Neuronal stem cell (in vitro differentiated cells): ENCODE measurements at regions not wholly inside any gene's neighbourhood (a gene's known extent, or its start where the extent isn't known, plus 50 kb on each side); places are given as distances from the start of the nearest gene placed in this dataset.
A peak's percentile ranks its signal among the peaks of the same experiment; 100 is the strongest.

ENCODE experiments used
- DNase-seq: peaks from one replicate; pipeline ENCODE4 v3.0.0-alpha.2; 2013; ENCODE audit warnings: low spot score
- H2AFZ ChIP-seq: one replicate; pipeline ENCODE4 v1.6.1; 2013; ENCODE audit warnings: mild to moderate bottlenecking, low read length, inconsistent platforms
- H2AK5ac ChIP-seq: 2 replicates; pipeline ENCODE4 v1.6.1; 2013; ENCODE audit warnings: low read depth, mild to moderate bottlenecking, inconsistent platforms, low read length, moderate library complexity, mixed read lengths
- H2BK120ac ChIP-seq: 2 replicates; pipeline ENCODE4 v1.6.1; 2013; ENCODE audit warnings: low read depth, mild to moderate bottlenecking, inconsistent platforms, low read length, moderate library complexity, mixed read lengths
- H2BK12ac ChIP-seq: one replicate; pipeline ENCODE4 v1.6.1; 2013; ENCODE audit warnings: low read length, inconsistent platforms
- H2BK15ac ChIP-seq: 2 replicates; pipeline ENCODE4 v1.6.1; 2013; ENCODE audit warnings: mild to moderate bottlenecking, low read length, inconsistent platforms, mixed read lengths
- H2BK5ac ChIP-seq: one replicate; pipeline ENCODE4 v1.6.1; 2013; ENCODE audit warnings: inconsistent platforms, mild to moderate bottlenecking, low read length, moderate library complexity
- H3K14ac ChIP-seq: one replicate; pipeline ENCODE4 v1.6.1; 2013; ENCODE audit warnings: low read length, inconsistent platforms
- H3K18ac ChIP-seq: 2 replicates; pipeline ENCODE4 v1.6.1; 2013; ENCODE audit warnings: low read length, inconsistent platforms
- H3K23ac ChIP-seq: 2 replicates; pipeline ENCODE4 v1.6.1; 2013; ENCODE audit warnings: low read depth, mild to moderate bottlenecking, mixed read lengths, low read length, inconsistent platforms; ENCODE audit not compliant: poor library complexity
- H3K27ac ChIP-seq: replicated peaks from 3 replicates; pipeline ENCODE4 v1.5.1; 2013; ENCODE audit warnings: low read length, inconsistent platforms
- H3K27me3 ChIP-seq, 3 experiments: 2 replicates each; pipeline ENCODE4 v1.6.1; 2013; ENCODE audit warnings: low read length in 3 of 3, mild to moderate bottlenecking in 2 of 3, inconsistent platforms in 1 of 3, low read depth in 1 of 3, mixed read lengths in 1 of 3, moderate library complexity in 1 of 3; ENCODE audit not compliant: control insufficient read depth in 3 of 3, insufficient read depth in 3 of 3
- H3K36me3 ChIP-seq, 2 donors: replicated peaks in 1 of 2; 2 replicates each; pipeline ENCODE4 v1.6.1; 2013; ENCODE audit warnings: low read length in 2 of 2; ENCODE audit not compliant: control insufficient read depth in 2 of 2, insufficient read depth in 2 of 2
- H3K4ac ChIP-seq: 2 replicates; pipeline ENCODE4 v1.6.1; 2013; ENCODE audit warnings: inconsistent platforms, mild to moderate bottlenecking, low read length, moderate library complexity
- H3K4me1 ChIP-seq, 2 donors: 1 replicate in 1 of 2; 2 replicates in 1 of 2; pipeline ENCODE4 v1.6.1; 2013; ENCODE audit warnings: low read length in 2 of 2, low read depth in 1 of 2; ENCODE audit not compliant: control insufficient read depth in 2 of 2, insufficient read depth in 1 of 2
- H3K4me2 ChIP-seq: one replicate; pipeline ENCODE4 v1.6.1; 2013; ENCODE audit warnings: mild to moderate bottlenecking, low read length, inconsistent platforms; ENCODE audit not compliant: insufficient read depth, poor library complexity, severe bottlenecking
- H3K4me3 ChIP-seq, 2 donors: 2 replicates each; pipeline ENCODE4 v1.5.1; 2013; ENCODE audit warnings: low read length in 2 of 2, mild to moderate bottlenecking in 2 of 2, inconsistent platforms in 1 of 2, moderate library complexity in 1 of 2
- H3K79me1 ChIP-seq: one replicate; pipeline ENCODE4 v1.6.1; 2013; ENCODE audit warnings: low read depth, mild to moderate bottlenecking, inconsistent platforms, low read length, moderate library complexity
- H3K9ac ChIP-seq: one replicate; pipeline ENCODE4 v1.6.1; 2013; ENCODE audit warnings: mild to moderate bottlenecking, low read depth, low read length, inconsistent platforms; ENCODE audit not compliant: poor library complexity
- H3K9me3 ChIP-seq, 2 donors: replicated peaks in 1 of 2; 2 replicates each; pipeline versions ENCODE3 to v1.6.1; 2013; ENCODE audit warnings: low read length in 2 of 2, mild to moderate bottlenecking in 2 of 2, inconsistent platforms in 1 of 2, low read depth in 1 of 2, mixed read lengths in 1 of 2, moderate library complexity in 1 of 2; ENCODE audit not compliant: control insufficient read depth in 2 of 2, insufficient read depth in 1 of 2
- H4K8ac ChIP-seq: one replicate; pipeline ENCODE4 v1.6.1; 2013; ENCODE audit warnings: low read depth, mild to moderate bottlenecking, inconsistent platforms, low read length, moderate library complexity
- H4K91ac ChIP-seq: one replicate; pipeline ENCODE4 v1.6.1; 2013; ENCODE audit warnings: low read length, low read depth, mild to moderate bottlenecking, inconsistent platforms; ENCODE audit not compliant: poor library complexity
- WGBS, 2 donors: extraction: QIAGEN DNeasy Blood & Tissue Kit; methylation state at CpG; one replicate each; pipeline ENCODE4 v1.1.7; 2013; ENCODE audit warnings: missing lambda C conversion rate in 2 of 2, mixed read lengths in 1 of 2; ENCODE audit not compliant: insufficient read length in 2 of 2, insufficient replicate concordance in 1 of 2; ENCODE audit errors: extremely low coverage in 2 of 2; 5-methylcytosine and 5-hydroxymethylcytosine counted together

DNA sequence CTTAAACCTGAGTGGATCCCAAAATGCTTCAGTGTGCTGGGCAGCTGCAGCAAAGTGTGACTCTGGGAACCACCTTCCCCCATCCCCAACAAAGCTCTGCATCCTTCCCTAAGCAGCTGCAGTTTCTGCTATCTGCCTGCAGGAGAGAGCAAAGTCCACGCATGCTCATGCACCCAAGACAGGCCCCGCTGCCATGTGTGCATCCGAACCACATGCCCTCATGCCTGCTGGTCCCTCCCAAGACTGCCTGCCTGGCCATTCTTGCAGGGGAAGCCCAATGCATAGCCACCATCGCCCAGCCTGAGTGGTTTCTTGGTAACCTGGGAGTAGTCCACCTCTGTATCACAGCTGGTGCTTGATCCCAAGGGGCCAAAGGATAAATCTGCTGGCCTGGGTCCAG lies 94.3 kb upstream of the OLIG3 start:
- H3K9ac ChIP-seq = no peak overlapping the region
- H3K9me3 ChIP-seq = peaks cover 0 to 2% of the 10 kb centered on the region in 2 donors
- H4K91ac ChIP-seq = no peak overlapping the region
- no peak overlapping the region for H2BK120ac ChIP-seq
- no peak overlapping the region for H3K4me2 ChIP-seq
- no peak overlapping the region for H4K8ac ChIP-seq
- no peak overlapping the region for H2BK15ac ChIP-seq
- no peak overlapping the region for H2AK5ac ChIP-seq
- H3K36me3 ChIP-seq = no peaks in the 10 kb centered on the region
- H3K4me1 ChIP-seq = no peaks in the 10 kb centered on the region
- H3K23ac ChIP-seq = no peak overlapping the region
- H2BK5ac ChIP-seq = no peak overlapping the region
- H3K4me3 ChIP-seq = peak overlapping the region in 1 of 2 donors; percentile 34
- DNase-seq = no peak
- H3K27me3 ChIP-seq = no peaks in the 10 kb centered on the region
- no peak overlapping the region for H3K4ac ChIP-seq
- no peak overlapping the region for H2AFZ ChIP-seq
- no peak overlapping the region for H3K14ac ChIP-seq
- H3K27ac ChIP-seq = no peak overlapping the region
- no peak overlapping the region for H2BK12ac ChIP-seq
- no peaks in the 10 kb centered on the region for H3K79me1 ChIP-seq
- WGBS, 2 donors = no CpG with 5 or more reads among the region's 4 CpGs
- H3K18ac ChIP-seq = no peak overlapping the region

DNA sequence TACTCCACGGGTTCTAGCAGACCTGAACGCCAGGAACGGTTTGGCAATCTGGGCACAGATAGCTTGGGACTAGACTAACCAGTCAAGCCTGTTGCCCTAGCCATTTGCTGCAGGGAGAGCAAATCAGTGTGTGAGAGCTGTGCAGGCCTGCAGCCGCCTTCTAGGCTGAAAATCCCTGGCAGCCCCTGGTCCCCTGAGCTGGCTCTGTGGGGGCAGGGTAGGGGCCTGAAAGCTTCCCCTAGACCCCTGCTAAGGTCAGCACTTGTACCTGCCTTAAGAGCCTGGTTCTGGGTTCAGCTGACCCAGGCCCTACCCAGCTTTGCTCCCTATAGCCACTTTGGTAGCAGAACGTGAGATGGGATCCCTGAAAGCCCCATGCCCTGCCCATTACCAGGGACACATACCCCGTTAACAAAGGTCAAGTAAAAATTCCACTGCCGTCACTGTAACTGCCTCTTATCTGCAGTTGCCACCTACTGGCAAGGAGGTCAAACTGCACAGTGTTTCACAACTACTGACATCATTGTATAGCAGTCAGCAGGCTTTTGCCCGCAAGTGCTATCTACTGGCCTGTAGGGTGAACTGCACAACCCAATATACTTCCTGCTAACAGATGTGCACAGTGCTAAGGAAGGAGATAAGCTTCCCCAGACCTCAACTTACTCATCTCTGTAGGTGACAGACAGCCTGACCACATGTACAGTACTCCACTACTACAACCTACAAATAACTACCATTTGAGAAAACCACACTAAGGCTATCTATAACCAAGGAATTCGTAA lies 95.1 kb upstream of the OLIG3 start:
- DNase-seq = no peak
- H2AK5ac ChIP-seq = no peak overlapping the region
- H3K36me3 ChIP-seq = no peaks in the 10 kb centered on the region
- peaks cover 0 to 2% of the 10 kb centered on the region in 2 donors for H3K9me3 ChIP-seq
- H3K4ac ChIP-seq = no peak overlapping the region
- peak overlapping the region; percentile 15 for H2BK5ac ChIP-seq
- H3K18ac ChIP-seq = no peak overlapping the region
- H3K4me2 ChIP-seq = no peak overlapping the region
- no peak overlapping the region for H2BK12ac ChIP-seq
- peak overlapping the region; percentile 47 for H2AFZ ChIP-seq
- no peak overlapping the region for H3K14ac ChIP-seq
- WGBS, 2 donors = no CpG with 5 or more reads among the region's 9 CpGs
- no peak overlapping the region for H4K91ac ChIP-seq
- H3K23ac ChIP-seq = no peak overlapping the region
- H3K27ac ChIP-seq = no peak overlapping the region
- no peaks in the 10 kb centered on the region for H3K4me1 ChIP-seq
- no peak overlapping the region for H2BK120ac ChIP-seq
- no peaks in the 10 kb centered on the region for H3K27me3 ChIP-seq
- H4K8ac ChIP-seq = no peak overlapping the region
- no peak overlapping the region for H3K9ac ChIP-seq
- no peak overlapping the region for H2BK15ac ChIP-seq
- no peaks in the 10 kb centered on the region for H3K79me1 ChIP-seq
- H3K4me3 ChIP-seq = no peak overlapping the region

DNA sequence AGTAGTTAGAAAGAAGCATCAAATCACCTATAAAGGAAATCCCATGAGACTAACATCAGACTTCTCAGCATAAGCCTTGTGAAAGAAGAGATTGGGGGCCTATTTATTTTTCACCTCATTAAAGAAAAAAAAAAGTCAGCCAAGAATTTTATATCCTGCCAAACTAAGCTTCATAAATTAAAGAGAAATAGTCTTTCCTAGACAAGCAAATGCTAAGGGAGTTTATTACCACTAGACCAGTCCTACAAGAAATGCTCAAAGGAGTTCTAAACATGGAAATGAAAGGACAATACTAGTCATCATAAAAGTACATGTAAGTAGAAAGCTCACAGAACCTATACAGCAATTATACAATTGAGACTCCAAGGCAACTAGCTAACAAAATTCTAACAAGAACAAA lies 96.5 kb upstream of the OLIG3 start:
- Histone ChIP-seq H2AFZ (no peak overlapping the region), H3K14ac (no peak overlapping the region), H3K79me1 (no peaks in the 10 kb centered on the region), H4K91ac (no peak overlapping the region), H3K4ac (no peak overlapping the region), H3K27ac (no peak overlapping the region), H3K4me3 (no peak overlapping the region), H3K27me3 (no peaks in the 10 kb centered on the region), H3K23ac (no peak overlapping the region), H2BK12ac (no peak overlapping the region), H3K36me3 (no peaks in the 10 kb centered on the region), H3K4me1 (no peaks in the 10 kb centered on the region), H3K9ac (no peak overlapping the region), H3K9me3 (peaks cover 0 to 2% of the 10 kb centered on the region in 2 donors), H3K4me2 (no peak overlapping the region), H2BK15ac (no peak overlapping the region), H2BK5ac (no peak overlapping the region), H3K18ac (no peak overlapping the region), H2AK5ac (no peak overlapping the region), H4K8ac (no peak overlapping the region), H2BK120ac (no peak overlapping the region)
- DNase-seq = no peak

DNA sequence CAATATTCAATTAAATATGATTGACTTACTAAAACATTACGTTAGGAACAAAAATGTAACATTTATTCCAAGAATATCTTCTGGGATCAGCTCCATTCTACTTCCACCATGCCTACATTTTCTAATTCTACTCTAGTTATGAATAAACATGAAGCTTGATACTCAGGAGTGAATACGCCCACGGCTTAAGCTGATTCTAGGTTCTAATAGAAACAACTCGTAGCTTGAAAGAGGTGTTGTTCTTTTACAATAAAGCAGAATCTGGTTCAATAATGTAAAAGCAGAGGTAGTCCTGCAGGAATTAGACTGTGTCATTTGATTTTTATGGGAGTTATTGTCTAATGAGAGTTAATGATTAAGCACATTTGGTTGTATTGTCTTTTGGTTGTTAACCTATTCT lies 107.3 kb upstream of the OLIG3 start:
- Histone ChIP-seq H3K27ac (no peak overlapping the region), H3K23ac (no peak overlapping the region), H2BK120ac (no peak overlapping the region), H3K9me3 (no peaks in the 10 kb centered on the region), H3K79me1 (no peaks in the 10 kb centered on the region), H3K14ac (no peak overlapping the region), H3K18ac (no peak overlapping the region), H3K4me3 (no peak overlapping the region), H3K4me2 (no peak overlapping the region), H2BK5ac (no peak overlapping the region), H3K4ac (no peak overlapping the region), H3K4me1 (peaks cover 0 to 4% of the 10 kb centered on the region in 2 donors), H2AK5ac (no peak overlapping the region), H3K27me3 (no peaks in the 10 kb centered on the region), H3K36me3 (no peaks in the 10 kb centered on the region), H4K91ac (no peak overlapping the region), H2BK12ac (no peak overlapping the region), H3K9ac (no peak overlapping the region), H2BK15ac (no peak overlapping the region), H2AFZ (no peak overlapping the region), H4K8ac (no peak overlapping the region)
- no peak for DNase-seq
- WGBS, 2 donors = no CpG with 5 or more reads among the region's 4 CpGs
